Mesenchymal stem cell (in vitro differentiated cells and primary cell): ENCODE measurements at regions not wholly inside any gene's neighbourhood (a gene's known extent, or its start where the extent isn't known, plus 50 kb on each side); places are given as distances from the start of the nearest gene placed in this dataset.
A peak's percentile ranks its signal among the peaks of the same experiment; 100 is the strongest.

ENCODE experiments used
- DNase-seq: peaks from one replicate; pipeline ENCODE4 v3.0.0-alpha.2; 2013
- H2AFZ ChIP-seq: one replicate; pipeline ENCODE4 v1.6.1; 2013; ENCODE audit warnings: low read depth, mild to moderate bottlenecking, control low read depth, inconsistent platforms, low read length, moderate library complexity
- H2AK5ac ChIP-seq: 2 replicates; pipeline ENCODE4 v1.6.1; 2013; ENCODE audit warnings: low read length, moderate library complexity, mild to moderate bottlenecking, inconsistent platforms; ENCODE audit not compliant: severe bottlenecking
- H2BK120ac ChIP-seq: one replicate; pipeline ENCODE4 v1.6.1; 2013; ENCODE audit warnings: low read depth, mild to moderate bottlenecking, inconsistent platforms, low read length, moderate library complexity
- H2BK12ac ChIP-seq, 2 experiments: one replicate each; pipeline ENCODE4 v1.6.1; 2013; ENCODE audit warnings: inconsistent platforms in 2 of 2, low read length in 2 of 2, mild to moderate bottlenecking in 2 of 2, moderate library complexity in 2 of 2, control low read depth in 1 of 2
- H2BK15ac ChIP-seq: one replicate; pipeline ENCODE4 v1.6.1; 2013; ENCODE audit warnings: mild to moderate bottlenecking, low read depth, inconsistent platforms; ENCODE audit not compliant: poor library complexity, severe bottlenecking
- H2BK5ac ChIP-seq: 2 replicates; pipeline ENCODE4 v1.6.1; 2013; ENCODE audit warnings: low read depth, mild to moderate bottlenecking, low read length, control low read depth, inconsistent platforms; ENCODE audit not compliant: poor library complexity, severe bottlenecking
- H3K14ac ChIP-seq, 2 experiments: one replicate each; pipeline ENCODE4 v1.6.1; 2013; ENCODE audit warnings: inconsistent platforms in 2 of 2, low read length in 2 of 2, control low read depth in 1 of 2, mild to moderate bottlenecking in 1 of 2, moderate library complexity in 1 of 2
- H3K18ac ChIP-seq, 2 experiments: one replicate each; pipeline ENCODE4 v1.6.1; 2013; ENCODE audit warnings: inconsistent platforms in 2 of 2, low read length in 2 of 2, control low read depth in 1 of 2, low read depth in 1 of 2, mild to moderate bottlenecking in 1 of 2
- H3K23ac ChIP-seq, 2 experiments: one replicate each; pipeline ENCODE4 v1.6.1; 2013; ENCODE audit warnings: inconsistent platforms in 2 of 2, low read length in 2 of 2, mild to moderate bottlenecking in 2 of 2, moderate library complexity in 2 of 2, control low read depth in 1 of 2
- H3K27ac ChIP-seq: 2 replicates; pipeline ENCODE4 v1.5.1; 2013; ENCODE audit warnings: mild to moderate bottlenecking, moderate library complexity, low read length, control low read depth, inconsistent platforms; ENCODE audit not compliant: poor library complexity, severe bottlenecking
- H3K27me3 ChIP-seq, 2 experiments: 2 replicates each; pipeline versions ENCODE4 v1.6.1 to v1.7.0; 2013; ENCODE audit warnings: low read length in 2 of 2, mild to moderate bottlenecking in 2 of 2, moderate library complexity in 2 of 2, control low read depth in 1 of 2, inconsistent platforms in 1 of 2; ENCODE audit not compliant: control insufficient read depth in 1 of 2, insufficient read depth in 1 of 2
- H3K36me3 ChIP-seq, 2 experiments: 2 replicates each; pipeline versions ENCODE4 v1.6.1 to v1.7.0; 2013; ENCODE audit warnings: low read length in 2 of 2, control low read depth in 1 of 2, inconsistent platforms in 1 of 2, low read depth in 1 of 2, mild to moderate bottlenecking in 1 of 2; ENCODE audit not compliant: insufficient read depth in 2 of 2, control insufficient read depth in 1 of 2
- H3K4ac ChIP-seq, 2 experiments: one replicate each; pipeline ENCODE4 v1.6.1; 2013; ENCODE audit warnings: inconsistent platforms in 2 of 2, low read length in 2 of 2, mild to moderate bottlenecking in 2 of 2, moderate library complexity in 2 of 2, control low read depth in 1 of 2, low read depth in 1 of 2
- H3K4me1 ChIP-seq: 2 replicates; pipeline ENCODE4 v1.6.1; 2013; ENCODE audit warnings: low read depth, low read length, control low read depth; ENCODE audit not compliant: control insufficient read depth, insufficient read depth
- H3K4me2 ChIP-seq: 2 replicates; pipeline ENCODE4 v1.6.1; 2013; ENCODE audit warnings: low read length, mild to moderate bottlenecking, inconsistent platforms; ENCODE audit not compliant: poor library complexity, severe bottlenecking
- H3K4me3 ChIP-seq, 2 experiments: 2 replicates each; pipeline versions ENCODE4 v1.5.1 to v1.7.0; 2013; ENCODE audit warnings: low read length in 2 of 2, mild to moderate bottlenecking in 2 of 2, control low read depth in 1 of 2, low read depth in 1 of 2; ENCODE audit not compliant: insufficient read depth in 1 of 2
- H3K79me1 ChIP-seq: replicated peaks from 2 replicates; pipeline ENCODE4 v1.6.1; 2013; ENCODE audit warnings: mild to moderate bottlenecking, control low read depth, low read length, inconsistent platforms; ENCODE audit not compliant: poor library complexity, severe bottlenecking
- H3K9ac ChIP-seq: 2 replicates; pipeline ENCODE4 v1.7.0; 2013; ENCODE audit warnings: mild to moderate bottlenecking, low read length, moderate library complexity
- H3K9me3 ChIP-seq: 2 replicates; pipeline ENCODE4 v1.7.0; 2013; ENCODE audit warnings: mild to moderate bottlenecking, low read length; ENCODE audit not compliant: control insufficient read depth
- H4K8ac ChIP-seq: one replicate; pipeline ENCODE4 v1.6.1; 2013; ENCODE audit warnings: inconsistent platforms, mild to moderate bottlenecking, low read length, moderate library complexity
- H4K91ac ChIP-seq: one replicate; pipeline ENCODE4 v1.6.1; 2013; ENCODE audit warnings: mild to moderate bottlenecking, low read length, inconsistent platforms
- WGBS: methylation state at CpG from one replicate; pipeline ENCODE4 v1.1.7; 2013; ENCODE audit warnings: mixed read lengths; 5-methylcytosine and 5-hydroxymethylcytosine counted together

DNA sequence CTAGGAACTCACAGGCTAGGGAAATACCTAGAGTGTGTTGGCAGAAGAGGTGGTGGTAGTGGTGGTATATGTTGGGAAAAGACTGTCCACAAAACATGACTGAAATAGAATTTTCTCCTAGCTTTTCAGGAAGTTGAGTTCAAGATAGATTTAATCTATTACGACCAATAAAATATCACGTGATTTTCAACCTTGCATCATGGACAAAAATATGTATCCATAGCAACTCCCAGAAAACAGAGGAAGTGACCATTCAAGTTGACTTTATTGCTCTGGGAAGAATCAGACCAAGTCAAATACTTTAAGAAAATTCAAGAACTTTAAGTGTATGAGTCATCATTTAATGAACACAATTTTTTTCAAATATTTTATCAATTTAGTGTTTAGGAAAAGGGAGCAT, 347.0 kb upstream of the ZNF385D start:
- H2BK15ac ChIP-seq = no peak overlapping the region
- no peak overlapping the region for H3K9ac ChIP-seq
- H3K27ac ChIP-seq = no peak overlapping the region
- H2AK5ac ChIP-seq = no peak overlapping the region
- H3K9me3 ChIP-seq = no peaks in the 10 kb centered on the region
- H2BK5ac ChIP-seq = no peak overlapping the region
- no peak overlapping the region for H4K8ac ChIP-seq
- 57% methylated on average over 2 of the region's 2 CpGs for whole genome bisulfite sequencing
- no peak overlapping the region for H3K4me2 ChIP-seq
- no peak overlapping the region for H3K4me3 ChIP-seq
- H3K23ac ChIP-seq = no peak overlapping the region
- no peak overlapping the region for H3K4ac ChIP-seq
- H3K18ac ChIP-seq = no peak overlapping the region
- no peaks in the 10 kb centered on the region for H3K27me3 ChIP-seq
- H2BK120ac ChIP-seq = no peak overlapping the region
- H2AFZ ChIP-seq = no peak overlapping the region
- no peak overlapping the region for H4K91ac ChIP-seq
- H3K14ac ChIP-seq = no peak overlapping the region
- H2BK12ac ChIP-seq = no peak overlapping the region
- peak; percentile 38 for DNase-seq
- no peaks in the 10 kb centered on the region for H3K4me1 ChIP-seq
- no peaks in the 10 kb centered on the region for H3K36me3 ChIP-seq
- no peaks in the 10 kb centered on the region for H3K79me1 ChIP-seq

DNA sequence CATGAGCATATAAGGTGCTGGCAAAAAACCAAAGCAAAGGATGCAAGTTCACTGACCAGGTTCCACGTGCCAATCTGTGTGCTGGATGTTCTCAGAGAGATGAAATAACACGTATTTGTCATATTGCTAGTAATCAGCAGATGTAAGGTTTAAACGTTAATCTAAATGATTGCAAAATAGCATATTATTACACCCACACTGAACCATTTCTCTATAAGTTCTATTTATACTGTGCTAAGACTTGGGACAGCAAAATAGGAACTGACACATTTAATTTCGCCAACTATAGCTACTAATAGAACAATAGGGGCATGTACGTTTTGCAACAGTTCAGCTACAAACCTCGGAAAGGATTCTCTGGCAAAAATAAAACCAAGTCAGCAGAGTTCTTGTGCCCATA, 350.3 kb upstream of the ZNF385D start:
- Histone ChIP-seq H4K91ac (no peak overlapping the region), H3K9ac (no peak overlapping the region), H2BK15ac (no peak overlapping the region), H3K4ac (no peak overlapping the region), H3K79me1 (no peaks in the 10 kb centered on the region), H4K8ac (no peak overlapping the region), H3K23ac (no peak overlapping the region), H3K9me3 (no peaks in the 10 kb centered on the region), H3K27ac (no peak overlapping the region), H3K18ac (no peak overlapping the region), H3K36me3 (no peaks in the 10 kb centered on the region), H2BK5ac (no peak overlapping the region), H3K4me3 (no peak overlapping the region), H2AFZ (no peak overlapping the region), H2AK5ac (no peak overlapping the region), H3K4me1 (no peaks in the 10 kb centered on the region), H3K14ac (no peak overlapping the region), H3K27me3 (no peaks in the 10 kb centered on the region), H2BK120ac (no peak overlapping the region), H2BK12ac (no peak overlapping the region), H3K4me2 (no peak overlapping the region)
- DNase-seq = no peak
- 72% methylated on average over 4 of the region's 6 CpGs for WGBS

DNA sequence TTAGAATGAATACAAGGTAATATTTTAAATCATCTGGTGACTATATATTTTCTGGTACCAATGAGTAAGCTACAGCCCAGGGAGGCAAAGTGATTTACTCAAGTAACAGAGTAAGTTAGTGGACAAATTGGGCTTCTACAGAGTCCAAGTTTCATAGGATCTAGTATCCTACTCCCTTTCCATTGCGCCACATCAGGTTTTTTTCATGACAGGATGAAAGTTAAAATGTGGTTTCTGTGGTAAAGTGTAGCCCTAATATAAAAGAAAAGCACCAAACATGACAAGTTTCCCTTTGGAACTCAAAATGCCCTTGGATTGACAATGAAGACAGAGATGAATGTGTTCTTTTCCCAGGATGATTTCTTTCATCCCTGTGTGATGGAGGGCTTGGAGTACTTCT, 350.8 kb upstream of the ZNF385D start:
- Histone ChIP-seq H3K4ac (no peak overlapping the region), H3K27ac (no peak overlapping the region), H3K4me2 (no peak overlapping the region), H2BK12ac (no peak overlapping the region), H3K9me3 (no peaks in the 10 kb centered on the region), H3K27me3 (no peaks in the 10 kb centered on the region), H2AFZ (no peak overlapping the region), H3K9ac (no peak overlapping the region), H2BK5ac (no peak overlapping the region), H3K4me3 (no peak overlapping the region), H4K8ac (no peak overlapping the region), H2AK5ac (no peak overlapping the region), H3K23ac (no peak overlapping the region), H3K4me1 (no peaks in the 10 kb centered on the region), H2BK120ac (no peak overlapping the region), H4K91ac (no peak overlapping the region), H2BK15ac (no peak overlapping the region), H3K18ac (no peak overlapping the region), H3K14ac (no peak overlapping the region), H3K36me3 (no peaks in the 10 kb centered on the region), H3K79me1 (no peaks in the 10 kb centered on the region)
- no peak for DNase-seq
- no CpG with 5 or more reads among the region's 1 CpG for WGBS

DNA sequence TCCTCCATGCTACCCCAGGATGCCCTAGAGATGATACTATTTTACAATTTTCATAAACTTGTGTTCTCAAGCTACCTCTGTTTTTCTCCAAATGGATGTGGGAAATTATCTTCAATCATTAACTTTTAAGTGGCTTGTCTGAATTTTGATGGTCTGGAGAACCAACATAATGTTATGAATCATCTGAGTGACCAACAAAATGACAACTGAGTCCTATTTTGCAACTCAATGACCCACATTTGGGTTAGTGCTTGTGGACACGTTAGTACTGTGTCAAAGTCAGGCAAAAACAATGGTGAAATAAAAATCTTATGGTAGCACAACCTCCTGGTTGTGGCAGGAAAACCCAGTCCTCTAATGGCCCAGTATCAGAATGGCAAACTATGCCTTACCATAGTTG, 352.4 kb upstream of the ZNF385D start:
- no peak overlapping the region for H3K4me2 ChIP-seq
- no peak overlapping the region for H2AK5ac ChIP-seq
- no peak overlapping the region for H3K9ac ChIP-seq
- no peak overlapping the region for H2AFZ ChIP-seq
- H3K79me1 ChIP-seq = no peaks in the 10 kb centered on the region
- no peak overlapping the region for H3K18ac ChIP-seq
- no peaks in the 10 kb centered on the region for H3K27me3 ChIP-seq
- H2BK120ac ChIP-seq = no peak overlapping the region
- H3K4me1 ChIP-seq = no peaks in the 10 kb centered on the region
- no peak overlapping the region for H2BK12ac ChIP-seq
- no peak overlapping the region for H3K27ac ChIP-seq
- no peak overlapping the region for H4K8ac ChIP-seq
- no peak overlapping the region for H2BK5ac ChIP-seq
- no peak overlapping the region for H3K4me3 ChIP-seq
- DNase-seq = no peak
- H3K23ac ChIP-seq = no peak overlapping the region
- no peak overlapping the region for H3K14ac ChIP-seq
- H3K36me3 ChIP-seq = no peaks in the 10 kb centered on the region
- H4K91ac ChIP-seq = no peak overlapping the region
- no peaks in the 10 kb centered on the region for H3K9me3 ChIP-seq
- no peak overlapping the region for H2BK15ac ChIP-seq
- no peak overlapping the region for H3K4ac ChIP-seq
- no CpG with 5 or more reads among the region's 1 CpG for WGBS
